ENCODE measurements at regions not wholly inside any gene's neighbourhood (a gene's known extent, or its start where the extent isn't known, plus 50 kb on each side); places are given as distances from the start of the nearest gene placed in this dataset.
"Not testable (repeated sequence)": the region's sequence is repeated elsewhere in the genome, so short reads cannot be mapped to it uniquely, and the experiment has no call there.

- no peak for DNase-seq
These were observed 184.5 kb upstream of the KRR1 start for GRCh38 chr12:75695926-75696325.

GRCh38 chr12:75694534-75695268 is 183.3 kb upstream of the KRR1 start:
- no peak for DNase-seq

GRCh38 chr12:75692876-75693275 is 181.5 kb upstream of the KRR1 start:
- no peak for DNase-seq

GRCh38 chr12:75690296-75690955 is 179.0 kb upstream of the KRR1 start:
- DNase-seq: no peak

GRCh38 chr12:75686233-75686632 is 174.8 kb upstream of the KRR1 start:
- DNase-seq: not testable (repeated sequence)

GRCh38 chr12:75685617-75686225 is 174.3 kb upstream of the KRR1 start:
- no peak for DNase-seq

GRCh38 chr12:75684678-75685616 is 173.5 kb upstream of the KRR1 start:
- DNase-seq: no peak

GRCh38 chr12:75683995-75684586 is 172.7 kb upstream of the KRR1 start:
- DNase-seq: not testable (repeated sequence)

GRCh38 chr12:75683220-75683619 is 171.8 kb upstream of the KRR1 start:
- no peak for DNase-seq

GRCh38 chr12:75677522-75677921 is 166.1 kb upstream of the KRR1 start:
- DNase-seq: no peak

- DNase-seq: no peak
These were observed 163.0 kb upstream of the KRR1 start for GRCh38 chr12:75674393-75674792.

GRCh38 chr12:75672200-75672599 is 160.8 kb upstream of the KRR1 start:
- no peak for DNase-seq

GRCh38 chr12:75670216-75670615 is 158.8 kb upstream of the KRR1 start:
- no peak for DNase-seq

- no peak for DNase-seq
These were observed 155.5 kb upstream of the KRR1 start for GRCh38 chr12:75666939-75667334.

- DNase-seq: no peak
These were observed 154.9 kb upstream of the KRR1 start for GRCh38 chr12:75666126-75666938.

- no peak for DNase-seq
These were observed 153.8 kb upstream of the KRR1 start for GRCh38 chr12:75665216-75665615.

GRCh38 chr12:75662511-75663159 is 151.2 kb upstream of the KRR1 start:
- DNase-seq: no peak

GRCh38 chr12:75661908-75662307 is 150.5 kb upstream of the KRR1 start:
- no peak for DNase-seq

GRCh38 chr12:75660805-75661404 is 149.5 kb upstream of the KRR1 start:
- DNase-seq: no peak

GRCh38 chr12:75660107-75660530 is 148.7 kb upstream of the KRR1 start:
- DNase-seq: no peak
